Cardiac muscle cell (in vitro differentiated cells and primary cell): ENCODE measurements at regions not wholly inside any gene's neighbourhood (a gene's known extent, or its start where the extent isn't known, plus 50 kb on each side); places are given as distances from the start of the nearest gene placed in this dataset.
A peak's percentile ranks its signal among the peaks of the same experiment; 100 is the strongest.

ENCODE experiments used
- DNase-seq, 2 donors: peaks; one replicate each; pipeline versions ENCODE4 v3.0.0 to v3.0.0-alpha.2; 2010 to 2017; ENCODE audit warnings: low read depth in 1 of 2, low spot score in 1 of 2
- H3K27ac ChIP-seq: fragments of 200-600 bp; sonication (generic); 2 replicates; pipeline ENCODE4 v1.5.1; 2016
- H3K27me3 ChIP-seq: fragments of 200-600 bp; sonication (generic); 2 replicates; pipeline ENCODE4 v1.6.0; 2016; ENCODE audit warnings: control low read depth
- H3K36me3 ChIP-seq: fragments of 200-600 bp; sonication (generic); 2 replicates; pipeline ENCODE4 v1.5.1; 2016; ENCODE audit warnings: control low read depth
- H3K4me1 ChIP-seq: fragments of 200-600 bp; sonication (generic); 2 replicates; pipeline ENCODE4 v1.8.1; 2017; ENCODE audit warnings: low read depth, mild to moderate bottlenecking, mixed run types
- H3K4me3 ChIP-seq: fragments of 200-600 bp; sonication (generic); 2 replicates; pipeline ENCODE4 v1.5.1; 2016; ENCODE audit warnings: mild to moderate bottlenecking
- H3K9me3 ChIP-seq: fragments of 200-600 bp; sonication (generic); 2 replicates; pipeline ENCODE4 v1.5.1; 2017; ENCODE audit warnings: low read depth, mild to moderate bottlenecking, control low read depth
- CTCF ChIP-seq: IDR thresholded peaks from 2 replicates; pipeline ENCODE4 v1.5.1; 2012; ENCODE audit warnings: low read depth, mild to moderate bottlenecking, low read length

DNA sequence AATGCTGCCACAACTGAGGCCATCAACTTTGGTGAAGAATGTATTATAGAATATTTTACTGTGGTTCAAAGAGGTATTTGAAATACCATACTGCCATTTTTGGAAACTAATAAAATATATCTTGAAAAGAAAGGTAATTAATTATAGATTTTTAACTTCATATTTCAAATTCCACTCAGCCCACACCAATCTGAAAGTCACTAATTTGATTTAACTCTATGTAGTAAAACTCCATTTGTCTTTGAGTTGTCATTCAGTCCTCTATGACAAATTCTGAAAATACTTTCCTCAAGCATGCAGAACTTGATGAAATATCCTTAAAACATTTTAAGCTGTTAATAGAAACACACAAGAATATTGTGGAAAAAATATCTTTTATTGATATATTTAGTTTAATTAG is 1196.7 kb upstream of the CITED2 start:
- peaks cover 19% of the 10 kb centered on the region for H3K4me1 ChIP-seq
- no peak overlapping the region for H3K4me3 ChIP-seq
- no peak for DNase-seq
- no peaks in the 10 kb centered on the region for H3K27me3 ChIP-seq
- H3K27ac ChIP-seq: no peak overlapping the region
- H3K36me3 ChIP-seq: no peaks in the 10 kb centered on the region
- no peaks in the 10 kb centered on the region for H3K9me3 ChIP-seq
- TF ChIP-seq CTCF: no peak

DNA sequence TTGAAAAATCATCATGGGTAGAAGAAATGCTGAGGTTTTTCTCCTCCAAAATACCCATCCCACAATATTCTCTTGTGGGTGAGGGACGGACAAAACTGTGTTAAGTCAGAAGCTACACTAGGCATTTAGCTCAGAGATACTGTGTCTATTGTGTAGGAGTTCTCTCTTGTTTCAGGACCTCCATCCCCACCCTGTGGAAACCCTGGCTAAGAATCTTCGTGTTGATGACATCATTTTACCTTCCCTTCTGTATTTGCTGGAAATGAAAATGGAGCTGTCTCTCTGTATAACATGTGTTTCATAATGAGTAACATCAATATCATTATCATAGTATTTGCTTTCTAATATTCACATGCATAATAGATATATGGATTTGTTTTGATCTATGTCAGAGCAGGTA is 1193.0 kb upstream of the CITED2 start:
- no peak for TF ChIP-seq CTCF
- DNase-seq: peak in 1 of 2 donors; percentile 33
- H3K27me3 ChIP-seq: no peaks in the 10 kb centered on the region

DNA sequence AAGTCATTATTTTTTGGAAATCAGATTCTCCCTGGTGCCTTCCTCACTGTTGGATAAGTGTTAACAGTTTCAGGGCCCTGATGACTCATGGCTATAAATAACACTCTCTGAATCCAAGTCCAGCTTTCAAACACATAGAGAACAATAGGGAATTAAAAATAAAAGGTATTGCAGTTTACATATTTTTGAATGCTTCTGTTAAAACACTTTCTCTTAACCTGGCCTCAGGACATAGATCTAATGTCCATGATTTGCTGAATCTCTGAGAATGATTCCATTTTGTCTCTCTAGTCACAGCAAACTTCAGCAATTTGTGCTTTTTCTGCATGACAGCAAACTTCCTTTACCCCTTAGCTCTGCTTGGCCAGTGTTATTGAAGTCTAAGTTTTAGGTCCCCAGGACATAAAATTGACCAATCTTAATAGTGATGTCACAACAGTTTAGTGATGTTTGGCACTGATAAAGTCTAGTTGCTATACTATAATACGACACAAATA is 1192.4 kb upstream of the CITED2 start:
- H3K36me3 ChIP-seq: no peaks in the 10 kb centered on the region
- H3K27ac ChIP-seq: peak overlapping the region; percentile 83
- TF ChIP-seq CTCF: no peak
- H3K27me3 ChIP-seq: no peaks in the 10 kb centered on the region
- H3K9me3 ChIP-seq: no peaks in the 10 kb centered on the region
- DNase-seq: peak; percentile 62 to 71
- no peak overlapping the region for H3K4me3 ChIP-seq
- peaks cover 18% of the 10 kb centered on the region for H3K4me1 ChIP-seq

More for the DNA sequence above, 1193.0 kb upstream of the CITED2 start:
- H3K27ac ChIP-seq: peak overlapping the region; percentile 83
- H3K9me3 ChIP-seq: no peaks in the 10 kb centered on the region
- H3K36me3 ChIP-seq: no peaks in the 10 kb centered on the region
- peaks cover 22% of the 10 kb centered on the region for H3K4me1 ChIP-seq
- no peak overlapping the region for H3K4me3 ChIP-seq

DNA sequence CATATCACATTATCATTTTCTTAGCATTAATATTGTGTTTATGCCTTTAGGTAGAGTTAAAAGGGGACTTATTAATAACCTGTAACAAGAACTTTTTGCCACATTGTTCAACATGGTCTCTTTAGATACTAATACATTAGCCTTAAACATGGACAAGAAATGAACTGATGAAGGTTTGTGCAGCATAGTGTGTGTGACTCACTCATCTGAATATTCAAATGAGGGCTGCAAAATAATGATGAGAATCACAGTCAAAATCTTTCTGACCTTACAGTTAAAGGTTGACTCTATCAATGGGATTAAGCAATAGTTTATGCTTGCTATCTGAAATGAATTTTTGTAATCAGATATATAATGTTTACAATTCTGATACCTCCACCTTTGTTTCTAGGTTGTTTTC is 1189.3 kb upstream of the CITED2 start:
- Histone ChIP-seq H3K4me1 (peaks cover 14% of the 10 kb centered on the region), H3K9me3 (no peaks in the 10 kb centered on the region), H3K4me3 (no peak overlapping the region), H3K27ac (no peak overlapping the region), H3K36me3 (no peaks in the 10 kb centered on the region), H3K27me3 (no peaks in the 10 kb centered on the region)
- no peak for DNase-seq
- TF ChIP-seq CTCF: no peak

DNA sequence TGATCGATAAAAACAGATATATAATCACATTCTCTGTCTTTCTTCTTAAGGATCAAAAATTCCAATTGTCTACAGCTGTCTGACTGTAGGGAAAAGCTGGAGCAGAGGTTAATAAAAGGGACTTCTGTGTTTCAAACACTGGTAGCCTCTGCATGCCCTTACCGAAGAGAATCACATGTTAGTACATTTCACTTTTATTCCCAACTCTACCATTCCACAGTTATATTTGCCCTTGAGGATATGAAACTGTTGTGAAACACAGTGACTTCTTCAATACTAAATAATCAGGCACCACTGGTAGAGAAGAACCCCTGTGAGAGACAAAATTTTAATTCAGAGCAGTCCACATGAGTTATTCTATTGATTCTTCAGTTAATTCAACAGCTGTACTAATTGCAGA is 1187.3 kb upstream of the CITED2 start:
- peaks cover 8% of the 10 kb centered on the region for H3K4me1 ChIP-seq
- H3K9me3 ChIP-seq: no peaks in the 10 kb centered on the region
- H3K4me3 ChIP-seq: no peak overlapping the region
- no peak for DNase-seq
- no peaks in the 10 kb centered on the region for H3K36me3 ChIP-seq
- no peaks in the 10 kb centered on the region for H3K27me3 ChIP-seq
- no peak overlapping the region for H3K27ac ChIP-seq
- TF ChIP-seq CTCF: no peak

DNA sequence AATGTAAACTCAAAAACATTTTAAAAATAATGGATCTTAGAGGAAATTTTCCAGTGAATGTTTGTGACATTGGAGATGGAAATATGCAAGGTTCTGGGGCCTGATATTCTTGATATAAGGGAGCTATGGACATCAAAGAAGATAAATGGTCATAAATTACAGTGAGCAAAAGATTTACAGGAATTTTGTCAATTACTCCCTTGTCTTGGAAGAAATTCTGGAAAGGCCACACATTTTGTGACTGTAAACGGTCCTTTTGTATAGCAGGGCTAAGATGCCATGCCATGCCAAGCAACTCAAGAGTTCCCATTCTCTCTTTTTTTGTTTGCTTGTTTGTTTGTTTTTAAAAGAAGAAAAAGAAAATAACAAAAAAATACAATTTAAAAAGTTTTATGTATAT is 1186.2 kb upstream of the CITED2 start:
- H3K36me3 ChIP-seq: no peaks in the 10 kb centered on the region
- no peak for TF ChIP-seq CTCF
- no peak overlapping the region for H3K4me3 ChIP-seq
- no peaks in the 10 kb centered on the region for H3K9me3 ChIP-seq
- H3K27ac ChIP-seq: no peak overlapping the region
- DNase-seq: no peak
- no peaks in the 10 kb centered on the region for H3K27me3 ChIP-seq
- H3K4me1 ChIP-seq: no peaks in the 10 kb centered on the region
